CD4-positive, CD25-positive, alpha-beta regulatory T cell (primary cell): ENCODE measurements at regions not wholly inside any gene's neighbourhood (a gene's known extent, or its start where the extent isn't known, plus 50 kb on each side); places are given as distances from the start of the nearest gene placed in this dataset.
"Not testable (repeated sequence)": the region's sequence is repeated elsewhere in the genome, so short reads cannot be mapped to it uniquely, and the experiment has no call there.

Source experiments
- ATAC-seq, 2 donors: fragments of 150-1000 bp; cut with Tn5 transposase; one replicate each; pipeline ENCODE4 v1.10.0; 2021; ENCODE audit warnings: low read depth in 2 of 2, moderate number of reproducible peaks in 2 of 2, moderate library complexity in 1 of 2
- DNase-seq, 3 donors: peaks; one replicate each; pipeline versions ENCODE4 v3.0.0 to v3.0.0-alpha.2; 2012 to 2022; ENCODE audit warnings: mixed read lengths in 1 of 3
- H3K27ac ChIP-seq: one replicate; pipeline ENCODE4 v1.7.0; 2013; ENCODE audit warnings: mild to moderate bottlenecking, low read length; ENCODE audit not compliant: insufficient read depth, poor library complexity, severe bottlenecking
- H3K27me3 ChIP-seq: one replicate; pipeline ENCODE4 v1.7.0; 2013; ENCODE audit warnings: low read length; ENCODE audit not compliant: control insufficient read depth, insufficient read depth
- H3K36me3 ChIP-seq: one replicate; pipeline ENCODE4 v1.7.0; 2013; ENCODE audit warnings: mild to moderate bottlenecking, low read length, moderate library complexity; ENCODE audit not compliant: control insufficient read depth, insufficient read depth
- H3K4me1 ChIP-seq: 2 replicates; pipeline ENCODE4 v1.7.0; 2013; ENCODE audit warnings: mild to moderate bottlenecking, low read length; ENCODE audit not compliant: insufficient read depth, control insufficient read depth, poor library complexity, severe bottlenecking
- H3K4me3 ChIP-seq: one replicate; pipeline ENCODE4 v1.7.0; 2013; ENCODE audit warnings: low read depth, mild to moderate bottlenecking, low read length, moderate library complexity
- H3K9me3 ChIP-seq, 2 experiments: 1 replicate in 1 of 2; 2 replicates in 1 of 2; pipeline ENCODE4 v1.7.0; 2013; ENCODE audit warnings: low read length in 2 of 2, mild to moderate bottlenecking in 1 of 2, moderate library complexity in 1 of 2; ENCODE audit not compliant: control insufficient read depth in 2 of 2
- H3K27ac Mint-ChIP-seq, 3 donors: one replicate each; pipeline ENCODE4 v1.8.0; 2020 to 2022; ENCODE audit warnings: mild to moderate bottlenecking in 3 of 3, mixed read lengths in 3 of 3, moderate library complexity in 2 of 3
- H3K27me3 Mint-ChIP-seq: one replicate; pipeline ENCODE4 v1.8.0; 2022; ENCODE audit warnings: mild to moderate bottlenecking, mixed read lengths
- H3K36me3 Mint-ChIP-seq: one replicate; pipeline ENCODE4 v1.8.0; 2020; ENCODE audit warnings: mixed read lengths
- H3K4me1 Mint-ChIP-seq, 4 donors: one replicate each; pipeline ENCODE4 v1.8.0; 2020 to 2022; ENCODE audit warnings: mixed read lengths in 4 of 4, mild to moderate bottlenecking in 1 of 4
- H3K4me3 Mint-ChIP-seq, 4 donors: one replicate each; pipeline ENCODE4 v1.8.0; 2020 to 2022; ENCODE audit warnings: mild to moderate bottlenecking in 4 of 4, mixed read lengths in 4 of 4, moderate library complexity in 3 of 4
- H3K9me3 Mint-ChIP-seq, 7 donors: one replicate each; pipeline ENCODE4 v1.8.0; 2020 to 2022; ENCODE audit warnings: mixed read lengths in 7 of 7, mild to moderate bottlenecking in 3 of 7, moderate library complexity in 2 of 7

DNA sequence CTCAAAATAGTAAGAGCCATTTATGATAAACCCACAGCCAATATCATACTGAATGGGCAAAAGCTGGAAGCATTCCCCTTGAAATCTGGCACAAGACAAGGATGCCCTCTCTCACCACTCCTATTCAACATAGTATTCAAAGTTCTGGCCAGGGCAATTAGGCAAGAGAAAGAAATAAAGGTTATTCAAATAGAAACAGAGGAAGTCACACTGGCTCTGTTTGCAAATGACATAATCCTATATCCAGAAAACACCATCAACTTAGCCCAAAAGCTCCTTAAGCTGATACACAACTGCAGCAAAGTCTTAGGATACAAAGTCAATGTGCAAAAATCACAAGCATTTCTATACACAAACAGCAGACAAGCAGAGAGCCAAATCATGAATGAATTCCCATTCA lies 49.8 kb upstream of the HIVEP3 start:
- not testable (repeated sequence) for H3K27me3 Mint-ChIP-seq
- H3K9me3 Mint-ChIP-seq: peaks cover 0 to 14% (median 2%) of the 10 kb centered on the region in 7 donors

More for the DNA sequence above, 49.8 kb upstream of the HIVEP3 start:
- H3K4me3 ChIP-seq, DNase-seq, H3K4me3 Mint-ChIP-seq, H3K36me3 ChIP-seq, H3K27me3 ChIP-seq, ATAC-seq, H3K9me3 ChIP-seq, H3K27ac ChIP-seq, H3K4me1 ChIP-seq: not testable (repeated sequence)
- peaks cover 16% of the 10 kb centered on the region for H3K36me3 Mint-ChIP-seq
- H3K4me1 Mint-ChIP-seq: peaks cover 0 to 13% (median 2%) of the 10 kb centered on the region in 4 donors
- peak overlapping the region in 1 of 3 donors; percentile 3 for H3K27ac Mint-ChIP-seq
